IMR-90 (cell line): ENCODE measurements at regions not wholly inside any gene's neighbourhood (a gene's known extent, or its start where the extent isn't known, plus 50 kb on each side); places are given as distances from the start of the nearest gene placed in this dataset.

Experiments used
- ATAC-seq: fragments of 200-7000 bp; cut with Tn5 transposase; 2 replicates; pipeline ENCODE4 v1.9.1; 2020; ENCODE audit warnings: low read depth, mild to moderate bottlenecking, moderate library complexity
- BruUV-seq: library from RNA; stranded (reverse); fragments of 400-500 nt; replicated peaks from 2 replicates; lab custom pipeline; 2021; lab: Mats Ljungman, UMichigan
- CTCF ChIA-PET: fragments of 300-600 bp; formaldehyde crosslinking; extraction: SDS; loops from one replicate; lab custom pipeline; 2021; ENCODE audit warnings: antibody characterized with exemption; lab: Yijun Ruan, JAX
- POLR2A ChIA-PET: fragments of 300-600 bp; sonication (Branson Sonifier 250); formaldehyde crosslinking; loops from one replicate; lab custom pipeline; 2022; ENCODE audit warnings: antibody characterized with exemption; ENCODE audit not compliant: unreplicated experiment; lab: Charles Lee
- DNase-seq: peaks from one replicate; pipeline ENCODE4 v3.0.0; 2013
- H2AFZ ChIP-seq: replicated peaks from 2 replicates; pipeline ENCODE3; 2013; ENCODE audit warnings: low read length, mild to moderate bottlenecking; ENCODE audit not compliant: poor library complexity
- H2AK5ac ChIP-seq: 2 replicates; pipeline ENCODE4 v1.6.1; 2013; ENCODE audit warnings: low read depth, low read length, inconsistent platforms
- H2AK9ac ChIP-seq: replicated peaks from 2 replicates; pipeline ENCODE3; 2013; ENCODE audit warnings: mild to moderate bottlenecking, low read depth, low read length, moderate library complexity; ENCODE audit not compliant: poor library complexity
- H2BK120ac ChIP-seq: 2 replicates; pipeline ENCODE4 v1.6.1; 2013; ENCODE audit warnings: low read depth, low read length, inconsistent platforms
- H2BK15ac ChIP-seq: 3 replicates; pipeline ENCODE4 v1.6.1; 2013; ENCODE audit warnings: low read depth, low read length, inconsistent platforms
- H2BK20ac ChIP-seq: 2 replicates; pipeline ENCODE4 v1.6.1; 2013; ENCODE audit warnings: low read depth, mild to moderate bottlenecking, inconsistent platforms, low read length, moderate library complexity
- H2BK5ac ChIP-seq: 2 replicates; pipeline ENCODE4 v1.6.1; 2013; ENCODE audit warnings: mild to moderate bottlenecking, low read depth, low read length, inconsistent platforms; ENCODE audit not compliant: poor library complexity, severe bottlenecking
- H3K14ac ChIP-seq: replicated peaks from 2 replicates; pipeline ENCODE4 v1.6.1; 2013; ENCODE audit warnings: low read depth, low read length, inconsistent platforms
- H3K18ac ChIP-seq: 2 replicates; pipeline ENCODE4 v1.6.1; 2013; ENCODE audit warnings: low read depth, low read length, control low read depth
- H3K23ac ChIP-seq: 2 replicates; pipeline ENCODE4 v1.6.1; 2013; ENCODE audit warnings: low read depth, low read length, inconsistent platforms
- H3K27ac ChIP-seq: 2 replicates; pipeline ENCODE4 v1.5.1; 2013; ENCODE audit warnings: mild to moderate bottlenecking, control low read depth, low read length; ENCODE audit not compliant: insufficient read depth
- H3K27me3 ChIP-seq: 2 replicates; pipeline ENCODE4 v1.6.1; 2013; ENCODE audit warnings: low read length; ENCODE audit not compliant: control insufficient read depth, insufficient read depth
- H3K36me3 ChIP-seq: 2 replicates; pipeline ENCODE4 v1.6.1; 2013; ENCODE audit warnings: low read length, mixed read lengths; ENCODE audit not compliant: control insufficient read depth, insufficient read depth
- H3K4ac ChIP-seq: 2 replicates; pipeline ENCODE4 v1.6.1; 2013; ENCODE audit warnings: low read depth, low read length, inconsistent platforms
- H3K4me1 ChIP-seq: 2 replicates; pipeline ENCODE4 v1.6.1; 2013; ENCODE audit warnings: low read length, mixed read lengths; ENCODE audit not compliant: control insufficient read depth, insufficient read depth
- H3K4me2 ChIP-seq: 2 replicates; pipeline ENCODE4 v1.6.1; 2013; ENCODE audit warnings: low read depth, mild to moderate bottlenecking, control low read depth, low read length, moderate library complexity
- H3K4me3 ChIP-seq: 2 replicates; pipeline ENCODE4 v1.5.1; 2013; ENCODE audit warnings: low read depth, mild to moderate bottlenecking, control low read depth, low read length, moderate library complexity; ENCODE audit not compliant: insufficient read depth
- H3K56ac ChIP-seq: 2 replicates; pipeline ENCODE4 v1.6.1; 2013; ENCODE audit warnings: low read length, inconsistent platforms; ENCODE audit not compliant: insufficient read depth; ENCODE audit errors: extremely low read depth
- H3K79me1 ChIP-seq, 2 experiments: 2 replicates each; pipeline ENCODE4 v1.6.1; 2013; ENCODE audit warnings: low read length in 2 of 2, inconsistent platforms in 1 of 2, low read depth in 1 of 2
- H3K9ac ChIP-seq: 2 replicates; pipeline ENCODE4 v1.6.1; 2013; ENCODE audit warnings: low read depth, low read length, control low read depth
- H3K9me1 ChIP-seq: 2 replicates; pipeline ENCODE4 v1.6.1; 2013; ENCODE audit warnings: low read length, inconsistent platforms; ENCODE audit not compliant: insufficient read depth
- H3K9me3 ChIP-seq: 2 replicates; pipeline ENCODE4 v1.6.1; 2013; ENCODE audit warnings: low read length; ENCODE audit not compliant: control insufficient read depth, insufficient read depth
- H4K20me1 ChIP-seq: 2 replicates; pipeline ENCODE4 v1.6.1; 2013; ENCODE audit warnings: low read length, inconsistent platforms; ENCODE audit not compliant: insufficient read depth
- H4K5ac ChIP-seq: 2 replicates; pipeline ENCODE4 v1.6.1; 2013; ENCODE audit warnings: mild to moderate bottlenecking, low read depth, low read length, control low read depth
- H4K8ac ChIP-seq, 2 experiments: 2 replicates each; pipeline ENCODE4 v1.6.1; 2013; ENCODE audit warnings: low read depth in 2 of 2, low read length in 2 of 2, control low read depth in 1 of 2, inconsistent platforms in 1 of 2
- H4K91ac ChIP-seq: 2 replicates; pipeline ENCODE4 v1.6.1; 2013; ENCODE audit warnings: low read depth, low read length, inconsistent platforms; ENCODE audit not compliant: insufficient read depth
- BHLHE40 ChIP-seq: fragments of 150-350 bp; IDR thresholded peaks from 2 replicates; pipeline ENCODE4 v1.6.1; 2016; ENCODE audit warnings: mild to moderate bottlenecking, low read depth, low read length
- CEBPB ChIP-seq: IDR thresholded peaks from 2 replicates; pipeline ENCODE4 v1.6.1; 2012; ENCODE audit warnings: low read depth, low read length, improper control_type of control experiment
- CHD1 ChIP-seq: IDR thresholded peaks from 2 replicates; pipeline ENCODE4 v1.6.1; 2012; ENCODE audit warnings: low read depth, low read length, improper control_type of control experiment
- FOS ChIP-seq: fragments of 150-350 bp; IDR thresholded peaks from 2 replicates; pipeline ENCODE4 v1.6.1; 2016; ENCODE audit warnings: low read depth, low read length
- MAFK ChIP-seq: IDR thresholded peaks from 2 replicates; pipeline ENCODE4 v1.6.1; 2012; ENCODE audit warnings: low read depth, low read length, improper control_type of control experiment
- MAZ ChIP-seq: IDR thresholded peaks from 2 replicates; pipeline ENCODE4 v1.6.1; 2012; ENCODE audit warnings: low read depth, mild to moderate bottlenecking, low read length, improper control_type of control experiment, moderate library complexity, borderline replicate concordance
- MXI1 ChIP-seq: IDR thresholded peaks from 2 replicates; pipeline ENCODE4 v1.6.1; 2012; ENCODE audit warnings: low read depth, mild to moderate bottlenecking, low read length, moderate library complexity, borderline replicate concordance
- NFE2L2 ChIP-seq: fragments of 150-350 bp; IDR thresholded peaks from 2 replicates; pipeline ENCODE4 v1.6.1; 2016; ENCODE audit warnings: low read depth, mild to moderate bottlenecking, low read length
- POLR2A ChIP-seq: IDR thresholded peaks from 2 replicates; pipeline ENCODE4 v1.6.1; 2012; ENCODE audit warnings: mild to moderate bottlenecking, low read depth, low read length
- RAD21 ChIP-seq: IDR thresholded peaks from 2 replicates; pipeline ENCODE4 v1.6.1; 2012; ENCODE audit warnings: low read length, improper control_type of control experiment
- RCOR1 ChIP-seq: IDR thresholded peaks from 2 replicates; pipeline ENCODE4 v1.6.1; 2012; ENCODE audit warnings: mild to moderate bottlenecking, low read length, improper control_type of control experiment; ENCODE audit not compliant: insufficient replicate concordance
- RFX5 ChIP-seq: IDR thresholded peaks from 2 replicates; pipeline ENCODE4 v1.8.0; 2012; ENCODE audit warnings: low read depth, mild to moderate bottlenecking, low read length, moderate library complexity
- SMC3 ChIP-seq: fragments of 150-350 bp; IDR thresholded peaks from 2 replicates; pipeline ENCODE4 v1.6.1; 2016; ENCODE audit warnings: low read depth, mild to moderate bottlenecking, antibody characterized with exemption, low read length, moderate library complexity
- WGBS, 2 experiments: methylation state at CpG; one replicate each; pipeline versions ENCODE4 v1.1.5 to v1.1.7; 2013; ENCODE audit warnings: missing lambda C conversion rate in 2 of 2; ENCODE audit not compliant: insufficient read length in 1 of 2; ENCODE audit errors: extremely low coverage in 2 of 2; 5-methylcytosine and 5-hydroxymethylcytosine counted together
- dilution Hi-C: fragments of 300-500 bp; cut with HindIII; formaldehyde crosslinking; loops from one replicate; pipeline ENCODE4 v1.14.3; 2018; ENCODE audit warnings: low sequenced_read_pairs; ENCODE audit not compliant: unreplicated experiment
- in situ Hi-C: fragments of 300-500 bp; cut with MboI; formaldehyde crosslinking; loops from 3 replicates; pipeline ENCODE4 v1.14.3; 2019; ENCODE audit warnings: low sequenced_read_pairs, inconsistent platforms, mixed read lengths
- intact Hi-C: fragments of 100-400 bp; cut with micrococcal nuclease; formaldehyde crosslinking; loops from 2 replicates; pipeline ENCODE4 v1.10.0; 2022
- TF ChIP-seq, protein P1 (sequence below): fragments of 150-350 bp; IDR thresholded peaks from 2 replicates; pipeline ENCODE4 v1.6.1; 2016; ENCODE audit warnings: low read depth, mild to moderate bottlenecking, low read length, moderate library complexity, borderline replicate concordance
- TF ChIP-seq, protein P2 (sequence below): conservative IDR thresholded peaks from 2 replicates; pipeline ENCODE4 v1.5.1; 2012; ENCODE audit warnings: mild to moderate bottlenecking, low read depth, low read length, improper control_type of control experiment
- TF ChIP-seq, protein P3 (sequence below): fragments of 150-350 bp; IDR thresholded peaks from 2 replicates; pipeline ENCODE4 v1.6.1; 2017; ENCODE audit warnings: mild to moderate bottlenecking, antibody characterized with exemption, low read length, low read depth

DNA sequence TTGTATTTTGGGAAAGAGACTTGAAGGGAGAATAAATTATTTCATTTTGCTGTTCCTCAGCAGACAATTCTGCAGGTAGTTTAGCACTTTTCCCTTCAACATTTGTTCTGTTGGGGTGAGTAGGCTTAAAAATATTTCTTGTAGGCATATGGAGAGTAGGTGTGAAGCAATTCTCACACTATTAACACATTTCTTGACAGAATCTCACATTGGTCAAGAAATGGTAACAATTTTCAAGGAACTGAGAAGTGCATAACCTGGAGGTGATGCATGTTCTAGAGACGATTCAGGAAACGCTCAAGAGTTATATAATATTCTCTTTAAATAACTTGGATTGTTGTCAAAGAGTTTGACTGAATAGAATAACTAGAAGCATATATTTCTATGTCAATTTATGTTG lies 658.2 kb downstream of the STIM2 start:
- CTCF ChIA-PET: no interaction called here

More for the DNA sequence above, 658.2 kb downstream of the STIM2 start:
- no peak overlapping the region for H4K91ac ChIP-seq
- H2BK5ac ChIP-seq: no peak overlapping the region
- no peak for ATAC-seq
- no peak overlapping the region for H2BK120ac ChIP-seq
- no peaks in the 10 kb centered on the region for H4K20me1 ChIP-seq
- no peak overlapping the region for H3K18ac ChIP-seq
- H4K8ac ChIP-seq: no peak overlapping the region
- no peak overlapping the region for H3K14ac ChIP-seq
- no peak overlapping the region for H2AK5ac ChIP-seq
- no peak overlapping the region for H2BK15ac ChIP-seq
- intact Hi-C loops: no loop called here
- H3K4me2 ChIP-seq: no peak overlapping the region
- H3K79me1 ChIP-seq: no peaks in the 10 kb centered on the region
- no peak for DNase-seq
- H4K5ac ChIP-seq: no peak overlapping the region
- no peak overlapping the region for H3K4me3 ChIP-seq
- H3K27ac ChIP-seq: no peak overlapping the region
- BruUV-seq: no TSS peak
- POLR2A ChIA-PET: no interaction called here
- no peaks in the 10 kb centered on the region for H3K9me1 ChIP-seq
- in situ Hi-C loops: no loop called here
- no peaks in the 10 kb centered on the region for H3K4me1 ChIP-seq
- no peaks in the 10 kb centered on the region for H3K27me3 ChIP-seq
- dilution Hi-C loops: no loop called here
- no peak overlapping the region for H3K56ac ChIP-seq
- H3K36me3 ChIP-seq: no peaks in the 10 kb centered on the region
- no peak overlapping the region for H2AK9ac ChIP-seq
- TF ChIP-seq BHLHE40 (no peak), RFX5 (no peak), CEBPB (no peak), MAFK (no peak), RCOR1 (no peak), FOS (no peak), MXI1 (no peak), MAZ (no peak), NFE2L2 (no peak), CHD1 (no peak), SMC3 (no peak), RAD21 (no peak), POLR2A (no peak)
- TF ChIP-seq, protein P1, sequence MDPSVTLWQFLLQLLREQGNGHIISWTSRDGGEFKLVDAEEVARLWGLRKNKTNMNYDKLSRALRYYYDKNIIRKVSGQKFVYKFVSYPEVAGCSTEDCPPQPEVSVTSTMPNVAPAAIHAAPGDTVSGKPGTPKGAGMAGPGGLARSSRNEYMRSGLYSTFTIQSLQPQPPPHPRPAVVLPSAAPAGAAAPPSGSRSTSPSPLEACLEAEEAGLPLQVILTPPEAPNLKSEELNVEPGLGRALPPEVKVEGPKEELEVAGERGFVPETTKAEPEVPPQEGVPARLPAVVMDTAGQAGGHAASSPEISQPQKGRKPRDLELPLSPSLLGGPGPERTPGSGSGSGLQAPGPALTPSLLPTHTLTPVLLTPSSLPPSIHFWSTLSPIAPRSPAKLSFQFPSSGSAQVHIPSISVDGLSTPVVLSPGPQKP: no peak
- TF ChIP-seq, protein P2, sequence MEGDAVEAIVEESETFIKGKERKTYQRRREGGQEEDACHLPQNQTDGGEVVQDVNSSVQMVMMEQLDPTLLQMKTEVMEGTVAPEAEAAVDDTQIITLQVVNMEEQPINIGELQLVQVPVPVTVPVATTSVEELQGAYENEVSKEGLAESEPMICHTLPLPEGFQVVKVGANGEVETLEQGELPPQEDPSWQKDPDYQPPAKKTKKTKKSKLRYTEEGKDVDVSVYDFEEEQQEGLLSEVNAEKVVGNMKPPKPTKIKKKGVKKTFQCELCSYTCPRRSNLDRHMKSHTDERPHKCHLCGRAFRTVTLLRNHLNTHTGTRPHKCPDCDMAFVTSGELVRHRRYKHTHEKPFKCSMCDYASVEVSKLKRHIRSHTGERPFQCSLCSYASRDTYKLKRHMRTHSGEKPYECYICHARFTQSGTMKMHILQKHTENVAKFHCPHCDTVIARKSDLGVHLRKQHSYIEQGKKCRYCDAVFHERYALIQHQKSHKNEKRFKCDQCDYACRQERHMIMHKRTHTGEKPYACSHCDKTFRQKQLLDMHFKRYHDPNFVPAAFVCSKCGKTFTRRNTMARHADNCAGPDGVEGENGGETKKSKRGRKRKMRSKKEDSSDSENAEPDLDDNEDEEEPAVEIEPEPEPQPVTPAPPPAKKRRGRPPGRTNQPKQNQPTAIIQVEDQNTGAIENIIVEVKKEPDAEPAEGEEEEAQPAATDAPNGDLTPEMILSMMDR: no peak
- TF ChIP-seq, protein P3, sequence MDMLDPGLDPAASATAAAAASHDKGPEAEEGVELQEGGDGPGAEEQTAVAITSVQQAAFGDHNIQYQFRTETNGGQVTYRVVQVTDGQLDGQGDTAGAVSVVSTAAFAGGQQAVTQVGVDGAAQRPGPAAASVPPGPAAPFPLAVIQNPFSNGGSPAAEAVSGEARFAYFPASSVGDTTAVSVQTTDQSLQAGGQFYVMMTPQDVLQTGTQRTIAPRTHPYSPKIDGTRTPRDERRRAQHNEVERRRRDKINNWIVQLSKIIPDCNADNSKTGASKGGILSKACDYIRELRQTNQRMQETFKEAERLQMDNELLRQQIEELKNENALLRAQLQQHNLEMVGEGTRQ: no peak
- no peak overlapping the region for H2AFZ ChIP-seq
- no peak overlapping the region for H3K9ac ChIP-seq
- H2BK20ac ChIP-seq: no peak overlapping the region
- no peak overlapping the region for H3K4ac ChIP-seq
- H3K23ac ChIP-seq: no peak overlapping the region
- WGBS, 2 experiments: no CpG with 5 or more reads among the region's 2 CpGs
- H3K9me3 ChIP-seq: 0 out of 2 replicates have a peak, but pooled peaks cover 3% of the 10 kb centered on the region
